H1 (cell line): ENCODE measurements at regions not wholly inside any gene's neighbourhood (a gene's known extent, or its start where the extent isn't known, plus 50 kb on each side); places are given as distances from the start of the nearest gene placed in this dataset.

ENCODE experiments used
- CTCF ChIA-PET: fragments of 300-600 bp; sonication (Branson Sonifier 250); formaldehyde crosslinking; loops from one replicate; lab custom pipeline; 2021; ENCODE audit not compliant: partially characterized antibody; lab: Charles Lee
- POLR2A ChIA-PET: fragments of 300-600 bp; sonication (Branson Sonifier 250); formaldehyde crosslinking; loops from one replicate; lab custom pipeline; 2021; ENCODE audit warnings: inconsistent platforms; ENCODE audit not compliant: partially characterized antibody; lab: Charles Lee
- DNase-seq, 2 experiments: peaks; one replicate each; pipeline versions ENCODE4 v3.0.0 to v3.0.0-alpha.2; 2010 to 2022; ENCODE audit warnings: low spot score in 2 of 2, low read depth in 1 of 2, mixed read lengths in 1 of 2
- FAIRE-seq: peaks from 2 replicates; lab custom pipeline; 2011; peaks lifted over from hg19 to GRCh38; lab: Jason Lieb, UNC
- H2AFZ ChIP-seq: 2 replicates; pipeline ENCODE4 v1.8.1; 2012; ENCODE audit warnings: low read length, inconsistent platforms
- H2AK5ac ChIP-seq: 2 replicates; pipeline ENCODE4 v1.6.1; 2013; ENCODE audit warnings: low read depth, low read length
- H2BK120ac ChIP-seq: replicated peaks from 2 replicates; pipeline ENCODE3; 2013; ENCODE audit warnings: low read depth, low read length, inconsistent platforms
- H2BK12ac ChIP-seq: 2 replicates; pipeline ENCODE4 v1.6.1; 2013; ENCODE audit warnings: low read depth, low read length
- H2BK15ac ChIP-seq: 2 replicates; pipeline ENCODE4 v1.6.1; 2013; ENCODE audit warnings: low read length
- H2BK20ac ChIP-seq: 2 replicates; pipeline ENCODE4 v1.6.1; 2013; ENCODE audit warnings: low read length
- H2BK5ac ChIP-seq: 2 replicates; pipeline ENCODE4 v1.6.1; 2013; ENCODE audit warnings: low read depth, low read length
- H3K14ac ChIP-seq: 2 replicates; pipeline ENCODE4 v1.6.1; 2013; ENCODE audit warnings: inconsistent platforms; ENCODE audit not compliant: insufficient read length
- H3K18ac ChIP-seq: 2 replicates; pipeline ENCODE4 v1.6.1; 2013; ENCODE audit warnings: low read length; ENCODE audit errors: extremely low read depth
- H3K23ac ChIP-seq: 2 replicates; pipeline ENCODE4 v1.6.1; 2013; ENCODE audit warnings: inconsistent platforms; ENCODE audit not compliant: insufficient read length
- H3K23me2 ChIP-seq: 2 replicates; pipeline ENCODE4 v1.6.1; 2013; ENCODE audit warnings: low read depth, low read length
- H3K27ac ChIP-seq: 2 replicates; pipeline ENCODE4 v1.6.1; 2011; ENCODE audit warnings: low read depth, low read length, inconsistent platforms
- H3K27me3 ChIP-seq, 4 experiments: replicated peaks in 1 of 4; 1 replicate in 1 of 4; 2 replicates in 3 of 4; pipeline versions ENCODE4 v1.6.1 to v1.8.1; 2011 to 2013; ENCODE audit warnings: low read length in 3 of 4, mild to moderate bottlenecking in 3 of 4, inconsistent platforms in 2 of 4, mixed read lengths in 2 of 4, moderate library complexity in 1 of 4; ENCODE audit not compliant: control insufficient read depth in 3 of 4, insufficient read depth in 3 of 4; ENCODE audit errors: extremely low read depth in 1 of 4
- H3K36me3 ChIP-seq, 4 experiments: 2 replicates each; pipeline versions ENCODE4 v1.6.1 to v1.8.1; 2011 to 2013; ENCODE audit warnings: mild to moderate bottlenecking in 4 of 4, low read length in 3 of 4, moderate library complexity in 2 of 4, control low read depth in 1 of 4, inconsistent platforms in 1 of 4; ENCODE audit not compliant: insufficient read depth in 4 of 4, control insufficient read depth in 2 of 4
- H3K4ac ChIP-seq: replicated peaks from 2 replicates; pipeline ENCODE3; 2013; ENCODE audit warnings: low read length, low read depth, mixed read lengths, inconsistent platforms; ENCODE audit not compliant: insufficient read length
- H3K4me1 ChIP-seq, 4 experiments: replicated peaks in 1 of 4; 1 replicate in 1 of 4; 2 replicates in 3 of 4; pipeline versions ENCODE4 v1.6.1 to v1.8.1; 2011 to 2013; ENCODE audit warnings: low read length in 3 of 4, inconsistent platforms in 2 of 4, mixed read lengths in 1 of 4; ENCODE audit not compliant: insufficient read depth in 4 of 4, control insufficient read depth in 3 of 4
- H3K4me2 ChIP-seq, 2 experiments: 2 replicates each; pipeline versions ENCODE4 v1.6.1 to v1.8.1; 2011 to 2013; ENCODE audit warnings: low read depth in 2 of 2, low read length in 2 of 2, control low read depth in 1 of 2, inconsistent platforms in 1 of 2, mild to moderate bottlenecking in 1 of 2; ENCODE audit not compliant: insufficient read depth in 1 of 2
- H3K4me3 ChIP-seq, 4 experiments: fragments of 200-600, 300-600 bp in 1 of 4; sonication (generic), shearing (Covaris generic), sonication (Bioruptor Twin) in 1 of 4; 2 replicates each; pipeline versions ENCODE4 v1.5.1 to v1.8.1; 2011 to 2016; ENCODE audit warnings: low read length in 4 of 4, low read depth in 3 of 4, control low read depth in 2 of 4, inconsistent platforms in 2 of 4, mild to moderate bottlenecking in 2 of 4, mixed read lengths in 1 of 4, moderate library complexity in 1 of 4; ENCODE audit not compliant: insufficient read depth in 2 of 4; ENCODE audit errors: extremely low read depth in 1 of 4
- H3K56ac ChIP-seq: replicated peaks from 2 replicates; pipeline ENCODE3; 2013; ENCODE audit warnings: low read depth, mild to moderate bottlenecking, mixed read lengths, low read length, inconsistent platforms; ENCODE audit not compliant: insufficient read length
- H3K79me1 ChIP-seq: 2 replicates; pipeline ENCODE4 v1.6.1; 2013; ENCODE audit warnings: low read depth, low read length, control low read depth
- H3K79me2 ChIP-seq, 2 experiments: 2 replicates each; pipeline versions ENCODE4 v1.6.1 to v1.8.1; 2012 to 2013; ENCODE audit warnings: low read length in 2 of 2, mild to moderate bottlenecking in 2 of 2, inconsistent platforms in 1 of 2; ENCODE audit not compliant: insufficient read depth in 2 of 2, control insufficient read depth in 1 of 2
- H3K9ac ChIP-seq, 4 experiments: replicated peaks in 1 of 4; 1 replicate in 1 of 4; 2 replicates in 3 of 4; pipeline versions ENCODE4 v1.6.1 to v1.8.1; 2011 to 2013; ENCODE audit warnings: low read depth in 3 of 4, low read length in 3 of 4, control low read depth in 2 of 4, mild to moderate bottlenecking in 2 of 4, moderate library complexity in 2 of 4, inconsistent platforms in 1 of 4; ENCODE audit errors: extremely low read depth in 1 of 4
- H3K9me3 ChIP-seq, 2 experiments: 2 replicates each; pipeline versions ENCODE4 v1.6.1 to v1.8.1; 2012 to 2013; ENCODE audit warnings: mild to moderate bottlenecking in 2 of 2, moderate library complexity in 2 of 2, control low read depth in 1 of 2, inconsistent platforms in 1 of 2, low read depth in 1 of 2, low read length in 1 of 2, mixed read lengths in 1 of 2; ENCODE audit not compliant: insufficient read depth in 2 of 2
- H4K20me1 ChIP-seq, 2 experiments: replicated peaks in 1 of 2; 2 replicates each; pipeline versions ENCODE3 to v1.8.1; 2011 to 2013; ENCODE audit warnings: inconsistent platforms in 2 of 2, low read length in 2 of 2, mild to moderate bottlenecking in 1 of 2; ENCODE audit not compliant: insufficient read depth in 2 of 2, control insufficient read depth in 1 of 2
- H4K5ac ChIP-seq: 2 replicates; pipeline ENCODE4 v1.6.1; 2013; ENCODE audit warnings: low read length, low read depth, mixed read lengths, inconsistent platforms; ENCODE audit not compliant: insufficient read length
- H4K8ac ChIP-seq: 2 replicates; pipeline ENCODE4 v1.8.0; 2013; ENCODE audit warnings: mild to moderate bottlenecking, moderate library complexity, low read length, inconsistent platforms; ENCODE audit not compliant: insufficient read depth; ENCODE audit errors: extremely low read depth
- H4K91ac ChIP-seq: replicated peaks from 2 replicates; pipeline ENCODE3; 2013; ENCODE audit warnings: low read length, mixed read lengths, inconsistent platforms; ENCODE audit not compliant: insufficient read length
- ASH2L ChIP-seq: fragments of 200-600, 300-600 bp; sonication (generic); IDR thresholded peaks from one replicate; pipeline ENCODE4 v1.7.1; 2017; ENCODE audit warnings: low read length
- FOSL1 ChIP-seq: IDR thresholded peaks from 2 replicates; pipeline ENCODE4 v1.6.1; 2011; ENCODE audit warnings: mild to moderate bottlenecking, low read depth, low read length, moderate library complexity; ENCODE audit not compliant: insufficient read depth
- HDAC2 ChIP-seq, 2 experiments: fragments of 300-600 bp in 1 of 2; sonication (generic) in 1 of 2; IDR thresholded peaks; 2 replicates each; pipeline ENCODE4 v1.6.1; 2011 to 2012; ENCODE audit warnings: low read depth in 2 of 2, low read length in 2 of 2, mild to moderate bottlenecking in 2 of 2, moderate library complexity in 2 of 2, borderline replicate concordance in 1 of 2, inconsistent platforms in 1 of 2
- RXRA ChIP-seq: IDR thresholded peaks from 2 replicates; pipeline ENCODE4 v1.6.1; 2011; ENCODE audit warnings: low read depth, mild to moderate bottlenecking, low read length, moderate library complexity; ENCODE audit not compliant: insufficient read depth
- SUZ12 ChIP-seq: fragments of 200-600 bp; sonication (generic); IDR thresholded peaks from 2 replicates; pipeline ENCODE4 v1.6.1; 2012; ENCODE audit warnings: mild to moderate bottlenecking, inconsistent platforms, low read length, moderate library complexity, mixed read lengths
- TAF7 ChIP-seq: optimal IDR thresholded peaks from 2 replicates; pipeline ENCODE3; 2011; ENCODE audit warnings: low read depth, mild to moderate bottlenecking, inconsistent platforms, low read length, moderate library complexity, borderline replicate concordance
- WGBS, 2 experiments: shearing (Covaris generic) in 1 of 2; methylation state at CpG; one replicate each; pipeline versions ENCODE4 v1.1.6 to v1.1.7; 2013 to 2015; ENCODE audit warnings: low lambda C conversion rate in 2 of 2, mixed read lengths in 2 of 2, inconsistent platforms in 1 of 2, low coverage in 1 of 2, missing lambda C conversion rate in 1 of 2; ENCODE audit not compliant: insufficient replicate concordance in 2 of 2, insufficient coverage in 1 of 2, insufficient read length in 1 of 2; ENCODE audit errors: extremely low coverage in 1 of 2, missing lambda C conversion rate in 1 of 2; 5-methylcytosine and 5-hydroxymethylcytosine counted together
- TF ChIP-seq, protein P1 (sequence below): IDR thresholded peaks from 2 replicates; pipeline ENCODE4 v1.6.1; 2012; ENCODE audit warnings: inconsistent platforms

DNA sequence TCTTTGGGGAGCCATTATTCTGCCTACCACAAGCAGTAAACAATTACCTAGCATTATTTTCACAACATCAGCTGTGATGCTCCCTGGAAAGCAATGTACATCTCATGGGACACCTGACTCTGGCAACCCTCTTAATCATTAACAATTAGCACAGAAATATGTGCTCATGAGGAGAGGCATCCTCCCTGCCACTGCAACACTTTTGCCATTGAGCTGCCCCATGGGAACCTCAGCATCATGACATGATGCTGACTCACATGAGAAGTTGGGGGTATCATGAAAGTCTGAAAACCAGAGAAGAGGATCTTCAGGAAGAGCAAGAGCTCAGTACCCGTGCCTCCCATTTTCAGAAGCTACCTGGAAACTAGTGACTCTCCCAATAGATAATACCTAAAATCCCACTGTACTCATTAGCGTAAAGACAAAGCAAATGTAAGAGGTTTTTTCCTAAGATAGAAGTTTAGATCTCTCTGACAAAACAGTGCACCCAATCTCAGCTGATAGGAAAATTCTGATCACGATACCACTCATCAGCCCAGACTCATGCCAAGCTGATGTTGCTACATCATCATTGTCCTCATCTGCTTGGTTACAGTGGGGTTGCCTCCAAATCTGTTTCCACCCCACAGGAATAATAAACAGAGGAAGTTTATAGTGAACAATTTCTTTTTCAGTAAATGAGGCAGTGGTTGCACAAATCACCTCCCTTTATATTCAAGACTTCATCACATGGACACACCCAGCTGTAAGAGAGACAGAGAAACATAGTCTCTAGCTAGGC is 244.5 kb downstream of the NR2F1-AS1 start:
- Histone ChIP-seq H4K91ac (no peak overlapping the region), H3K4me3 (no peak overlapping the region), H2BK20ac (no peak overlapping the region), H3K18ac (no peak overlapping the region), H2BK15ac (no peak overlapping the region), H4K5ac (no peak overlapping the region), H3K27ac (no peak overlapping the region), H3K9me3 (no peaks in the 10 kb centered on the region), H3K4ac (no peak overlapping the region), H2AK5ac (no peak overlapping the region), H3K27me3 (peaks cover 0 to 1% (median 0%) of the 10 kb centered on the region in 4 experiments; a peak in 1 of 7 replicates), H3K79me2 (no peaks in the 10 kb centered on the region), H3K23me2 (no peaks in the 10 kb centered on the region), H4K20me1 (no peaks in the 10 kb centered on the region), H4K8ac (no peak overlapping the region), H3K56ac (no peak overlapping the region), H3K9ac (no peak overlapping the region), H3K36me3 (no peaks in the 10 kb centered on the region), H3K79me1 (no peaks in the 10 kb centered on the region), H2BK120ac (no peak overlapping the region), H2BK12ac (no peak overlapping the region), H2BK5ac (no peak overlapping the region), H3K23ac (no peak overlapping the region), H3K4me1 (no peaks in the 10 kb centered on the region), H2AFZ (no peak overlapping the region), H3K14ac (no peak overlapping the region), H3K4me2 (no peak overlapping the region)
- no peak for DNase-seq
- WGBS, 2 experiments: 92% methylated on average over 3 of the region's 3 CpGs; no CpG with 5 or more reads in 1 of the 2 experiments
- ChIA-PET POLR2A (no interaction called here), CTCF (no interaction called here)
- FAIRE-seq: no peak
- TF ChIP-seq, protein P1, sequence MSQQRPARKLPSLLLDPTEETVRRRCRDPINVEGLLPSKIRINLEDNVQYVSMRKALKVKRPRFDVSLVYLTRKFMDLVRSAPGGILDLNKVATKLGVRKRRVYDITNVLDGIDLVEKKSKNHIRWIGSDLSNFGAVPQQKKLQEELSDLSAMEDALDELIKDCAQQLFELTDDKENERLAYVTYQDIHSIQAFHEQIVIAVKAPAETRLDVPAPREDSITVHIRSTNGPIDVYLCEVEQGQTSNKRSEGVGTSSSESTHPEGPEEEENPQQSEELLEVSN: no peak
- TF ChIP-seq FOSL1: no peak
- TF ChIP-seq HDAC2 (IDR thresholded peaks at IDR 0.05; ENCODE audit: borderline replicate concordance in 1 of 2, low read depth in 2 of 2, low read length in 2 of 2): no peak
- TF ChIP-seq RXRA: no peak
- TF ChIP-seq ASH2L: no peak
- no peak for TF ChIP-seq SUZ12
- no peak for TF ChIP-seq TAF7
